ENCODE measurements at regions not wholly inside any gene's neighbourhood (a gene's known extent, or its start where the extent isn't known, plus 50 kb on each side); places are given as distances from the start of the nearest gene placed in this dataset.

GRCh38 chr4:136873555-136873954, 658.7 kb downstream of the PCDH18 start:
- no peak for DNase-seq
- H3K4me1 ChIP-seq: peaks cover 2% of the 10 kb centered on the region; the same call in 1 of the 2 replicates
- no peaks in the 10 kb centered on the region for H3K36me3 ChIP-seq
- TF ChIP-seq, protein P1, sequence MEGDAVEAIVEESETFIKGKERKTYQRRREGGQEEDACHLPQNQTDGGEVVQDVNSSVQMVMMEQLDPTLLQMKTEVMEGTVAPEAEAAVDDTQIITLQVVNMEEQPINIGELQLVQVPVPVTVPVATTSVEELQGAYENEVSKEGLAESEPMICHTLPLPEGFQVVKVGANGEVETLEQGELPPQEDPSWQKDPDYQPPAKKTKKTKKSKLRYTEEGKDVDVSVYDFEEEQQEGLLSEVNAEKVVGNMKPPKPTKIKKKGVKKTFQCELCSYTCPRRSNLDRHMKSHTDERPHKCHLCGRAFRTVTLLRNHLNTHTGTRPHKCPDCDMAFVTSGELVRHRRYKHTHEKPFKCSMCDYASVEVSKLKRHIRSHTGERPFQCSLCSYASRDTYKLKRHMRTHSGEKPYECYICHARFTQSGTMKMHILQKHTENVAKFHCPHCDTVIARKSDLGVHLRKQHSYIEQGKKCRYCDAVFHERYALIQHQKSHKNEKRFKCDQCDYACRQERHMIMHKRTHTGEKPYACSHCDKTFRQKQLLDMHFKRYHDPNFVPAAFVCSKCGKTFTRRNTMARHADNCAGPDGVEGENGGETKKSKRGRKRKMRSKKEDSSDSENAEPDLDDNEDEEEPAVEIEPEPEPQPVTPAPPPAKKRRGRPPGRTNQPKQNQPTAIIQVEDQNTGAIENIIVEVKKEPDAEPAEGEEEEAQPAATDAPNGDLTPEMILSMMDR (IDR thresholded peaks at IDR 0.05; ENCODE audit: low read depth, low read length): no peak
- H3K27me3 ChIP-seq: no peaks in the 10 kb centered on the region
- H3K4me3 ChIP-seq (ENCODE audit: low read depth, low read length): no peak overlapping the region
- no peaks in the 10 kb centered on the region for H3K9me3 ChIP-seq

DNA sequence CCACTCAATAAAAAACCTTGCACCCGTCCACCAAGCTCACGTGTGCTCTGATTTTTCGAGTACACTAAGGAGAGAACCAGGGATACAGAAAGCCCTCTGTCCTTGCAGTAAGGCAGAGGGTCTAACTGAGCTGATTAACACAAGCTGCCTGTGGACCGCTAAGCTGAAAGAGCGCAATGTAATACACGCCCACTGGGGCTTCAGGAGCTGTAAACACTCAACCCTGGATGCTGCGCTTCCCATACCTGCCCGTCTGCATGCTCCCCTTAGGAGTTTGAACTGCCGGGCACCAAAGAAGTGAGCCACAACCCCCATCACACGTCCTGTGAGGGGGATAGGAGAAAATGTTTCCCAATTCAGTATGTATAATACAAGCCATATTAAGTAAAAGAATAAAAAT, 664.8 kb downstream of the PCDH18 start:
- Histone ChIP-seq H3K27me3 (no peaks in the 10 kb centered on the region), H3K9me3 (no peaks in the 10 kb centered on the region), H3K36me3 (no peaks in the 10 kb centered on the region), H3K4me3 (ENCODE audit: low read depth, low read length) (no peak overlapping the region), H3K4me1 (peaks cover 25% of the 10 kb centered on the region)
- no peak for DNase-seq
- TF ChIP-seq, protein P1 (IDR thresholded peaks at IDR 0.05; ENCODE audit: low read depth, low read length): no peak

DNA sequence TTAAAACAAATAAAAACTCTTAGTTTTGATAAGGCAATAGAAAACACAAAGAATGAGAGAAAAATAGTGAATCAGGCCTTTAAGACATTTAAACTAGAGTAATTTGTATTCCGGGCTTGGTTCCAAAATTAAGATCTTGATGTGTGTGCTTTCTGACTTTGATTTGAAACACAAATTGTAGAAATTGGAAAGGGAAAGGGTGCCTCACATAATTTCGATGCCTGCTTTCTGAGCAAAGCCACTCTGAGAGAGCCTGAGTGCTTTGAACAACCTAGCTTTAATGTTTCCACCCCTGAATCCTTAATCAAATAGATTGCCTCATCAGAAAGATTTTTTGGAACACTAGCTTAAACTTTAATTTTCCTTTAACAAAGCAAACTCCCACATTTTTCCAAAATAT, 666.8 kb downstream of the PCDH18 start:
- Histone ChIP-seq H3K36me3 (no peaks in the 10 kb centered on the region), H3K9me3 (no peaks in the 10 kb centered on the region), H3K4me3 (ENCODE audit: low read depth, low read length) (no peak overlapping the region), H3K27me3 (no peaks in the 10 kb centered on the region), H3K4me1 (peaks cover 25% of the 10 kb centered on the region)
- TF ChIP-seq, protein P1 (IDR thresholded peaks at IDR 0.05; ENCODE audit: low read depth, low read length): no peak
- no peak for DNase-seq

DNA sequence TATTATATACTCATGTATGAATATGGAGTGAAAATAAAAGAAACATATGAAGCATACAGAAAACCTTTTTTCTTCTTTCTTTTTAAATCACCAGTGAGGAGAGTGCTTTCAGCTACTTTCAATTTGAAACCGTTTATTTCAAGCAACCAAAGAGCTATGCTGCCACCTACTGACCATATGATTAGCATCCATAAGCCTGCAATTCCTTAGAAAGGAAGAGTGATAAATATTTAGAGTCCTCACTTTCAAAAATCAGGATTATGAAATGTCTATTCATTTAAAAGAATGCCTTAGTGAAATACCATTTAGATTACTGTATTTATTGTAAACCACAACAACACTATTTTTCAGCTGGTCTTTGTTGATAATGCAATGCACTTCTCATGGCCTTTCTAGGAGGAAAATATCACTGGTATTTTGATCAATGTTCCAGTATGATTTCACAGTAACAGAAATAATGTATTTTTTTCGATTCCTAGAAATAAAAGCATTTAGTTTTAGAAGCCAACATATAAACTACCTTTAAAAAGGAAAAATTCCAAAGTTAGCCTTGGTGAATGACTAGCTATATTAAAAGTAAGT, 667.6 kb downstream of the PCDH18 start:
- Histone ChIP-seq H3K4me3 (ENCODE audit: low read depth, low read length) (no peak overlapping the region; the same call in 1 of the 2 replicates), H3K4me1 (peaks cover 23% of the 10 kb centered on the region), H3K36me3 (no peaks in the 10 kb centered on the region), H3K27me3 (no peaks in the 10 kb centered on the region), H3K9me3 (no peaks in the 10 kb centered on the region)
- TF ChIP-seq, protein P1 (IDR thresholded peaks at IDR 0.05; ENCODE audit: low read depth, low read length): peak; percentile 84
- peak; percentile 62 for DNase-seq

- no peaks in the 10 kb centered on the region for H3K27me3 ChIP-seq
- H3K4me1 ChIP-seq: peaks cover 23% of the 10 kb centered on the region
- TF ChIP-seq, protein P1 (IDR thresholded peaks at IDR 0.05; ENCODE audit: low read depth, low read length): no peak; the same call in 1 of the 2 replicates
- peak; percentile 21 for DNase-seq
- H3K4me3 ChIP-seq (ENCODE audit: low read depth, low read length): no peak overlapping the region
- no peaks in the 10 kb centered on the region for H3K9me3 ChIP-seq
- no peaks in the 10 kb centered on the region for H3K36me3 ChIP-seq
These were observed 668.5 kb downstream of the PCDH18 start for GRCh38 chr4:136863756-136864155.

GRCh38 chr4:136862653-136863052, 669.6 kb downstream of the PCDH18 start:
- H3K36me3 ChIP-seq: no peaks in the 10 kb centered on the region
- no peaks in the 10 kb centered on the region for H3K9me3 ChIP-seq
- H3K4me1 ChIP-seq: peaks cover 23% of the 10 kb centered on the region
- TF ChIP-seq, protein P1 (IDR thresholded peaks at IDR 0.05; ENCODE audit: low read depth, low read length): no peak
- H3K4me3 ChIP-seq (ENCODE audit: low read depth, low read length): no peak overlapping the region
- H3K27me3 ChIP-seq: no peaks in the 10 kb centered on the region
- DNase-seq: no peak

Measured in BE2C (cell line).